NCI-H2107 treated with DMSO at 0.1 percent for 48 hours (cell line): ENCODE measurements at regions not wholly inside any gene's neighbourhood (a gene's known extent, or its start where the extent isn't known, plus 50 kb on each side); places are given as distances from the start of the nearest gene placed in this dataset.
"Not testable (repeated sequence)": the region's sequence is repeated elsewhere in the genome, so short reads cannot be mapped to it uniquely, and the experiment has no call there.

Source experiments
- DNase-seq: peaks from one replicate; lab custom pipeline; 2025; ENCODE audit not compliant: unreplicated experiment; lab: John Stamatoyannopoulos, UW

DNA sequence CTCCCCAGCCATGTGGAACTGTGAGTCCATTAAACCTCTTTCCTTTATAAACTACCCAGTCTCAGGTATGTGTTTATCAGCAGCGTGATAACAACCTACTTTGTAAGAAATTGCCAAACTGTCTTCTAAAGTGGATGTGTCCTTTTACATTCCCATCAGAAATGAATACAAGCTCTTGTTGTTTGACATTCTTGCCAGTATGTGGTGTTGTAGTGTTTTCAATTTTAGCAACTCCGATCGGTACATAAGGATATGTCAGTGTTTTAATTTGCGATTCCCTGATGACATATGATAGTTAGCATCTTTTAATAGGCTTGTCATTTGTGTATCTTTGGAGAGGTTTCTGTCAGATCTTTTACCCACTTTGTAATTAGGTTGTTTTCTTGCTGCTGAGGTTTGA is 1156.3 kb upstream of the CRIM1 start:
- no peak for DNase-seq

DNA sequence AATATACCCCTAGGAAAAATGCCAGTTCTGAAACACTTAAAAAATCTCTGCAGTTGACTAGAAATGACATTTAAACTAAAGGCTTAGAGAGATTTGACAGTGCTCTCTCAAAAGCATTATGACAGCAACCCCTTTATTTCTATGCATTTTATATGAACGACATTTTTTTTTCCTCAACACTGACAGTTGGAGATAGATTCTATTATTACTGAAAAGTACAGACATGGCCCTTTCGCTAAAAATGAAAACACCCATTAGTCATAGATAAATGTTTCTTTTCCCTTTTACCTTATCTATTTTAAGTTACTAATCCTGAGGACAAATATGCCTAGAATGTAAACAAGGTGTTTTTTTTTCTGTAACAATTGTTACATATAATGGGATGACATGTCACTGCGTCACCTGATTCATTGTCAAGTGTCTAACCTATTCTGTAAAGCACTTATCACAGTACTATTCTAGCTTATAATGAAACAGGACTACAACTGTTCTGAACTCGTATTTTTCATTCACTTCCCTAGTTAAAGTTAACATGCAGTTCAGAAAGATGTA is 1169.6 kb upstream of the CRIM1 start:
- DNase-seq = no peak

DNA sequence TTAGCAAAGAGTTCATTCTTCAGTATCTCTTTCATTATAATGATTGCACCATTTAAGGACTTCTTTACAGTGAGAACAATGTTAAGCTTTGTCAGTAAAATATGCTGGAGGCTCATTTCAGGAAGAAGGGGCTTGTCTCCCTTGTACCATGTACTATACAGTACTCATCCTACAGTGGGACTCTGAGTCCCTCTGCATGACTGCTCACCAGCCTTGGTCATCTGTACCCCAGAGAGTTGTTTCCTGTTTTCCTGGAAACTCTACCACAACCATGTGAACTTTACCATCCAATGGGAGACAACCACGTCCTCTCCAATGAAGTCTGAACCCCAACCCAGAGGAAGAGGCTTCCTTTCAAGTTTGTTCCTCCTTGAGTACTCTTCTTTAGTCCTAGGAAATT is 1171.1 kb upstream of the CRIM1 start:
- no peak for DNase-seq

DNA sequence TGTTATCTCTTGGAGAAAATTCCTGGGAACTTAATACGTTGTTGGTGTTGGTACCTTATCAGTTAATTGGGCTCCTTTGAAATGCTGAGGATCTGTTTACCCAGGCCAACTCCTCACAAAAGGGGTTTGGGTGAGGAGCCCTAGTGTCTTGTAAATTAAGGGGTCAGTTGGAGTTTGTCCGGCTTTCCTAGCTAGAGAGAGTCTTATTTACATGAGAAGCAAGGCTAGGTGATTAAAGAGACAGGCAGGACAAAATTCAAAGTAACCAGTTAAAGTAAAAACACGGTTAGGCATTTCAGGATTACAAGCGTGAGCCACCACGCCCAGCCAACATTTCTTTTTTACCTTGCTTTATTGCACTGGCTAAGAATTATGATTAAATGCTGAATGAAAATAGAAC is 1178.9 kb upstream of the CRIM1 start:
- not testable (repeated sequence) for DNase-seq

DNA sequence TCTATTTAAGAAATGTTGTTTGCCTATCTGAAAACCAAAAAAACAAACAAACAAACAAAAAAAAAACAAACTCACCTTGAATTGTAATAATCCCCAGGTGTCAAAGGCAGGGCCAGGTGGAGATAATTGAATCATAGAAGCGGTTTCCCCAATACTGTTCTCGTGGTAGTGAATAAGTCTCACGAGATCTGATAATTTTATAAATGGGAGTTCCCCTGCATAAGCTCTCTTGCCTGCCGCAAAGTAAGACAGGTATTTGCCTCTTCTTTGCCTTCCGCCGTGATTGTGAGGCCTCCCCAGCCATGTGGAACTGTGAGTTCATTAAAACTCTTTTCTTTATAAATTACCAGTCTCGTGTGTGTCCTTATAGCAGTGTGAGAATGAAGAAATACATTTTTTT is 1180.7 kb upstream of the CRIM1 start:
- no peak for DNase-seq

DNA sequence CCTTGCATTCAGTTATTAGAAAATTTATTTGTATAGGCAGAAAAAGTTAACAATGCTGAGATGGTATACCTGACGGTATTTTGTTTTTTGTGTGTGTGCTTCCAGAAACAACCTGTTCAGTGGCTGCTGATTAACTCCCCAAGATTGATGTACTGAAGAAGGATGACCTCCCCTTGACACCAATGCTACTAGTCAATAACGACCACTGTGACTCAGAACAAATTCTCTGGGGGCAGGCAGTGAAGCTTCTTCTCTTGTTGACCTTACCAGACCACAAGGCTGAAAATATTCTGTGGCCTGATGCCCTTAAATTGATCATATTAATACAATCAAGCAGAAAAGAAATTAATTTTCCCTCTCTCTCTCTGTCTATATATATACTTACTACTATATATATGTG is 1182.9 kb upstream of the CRIM1 start:
- no peak for DNase-seq

DNA sequence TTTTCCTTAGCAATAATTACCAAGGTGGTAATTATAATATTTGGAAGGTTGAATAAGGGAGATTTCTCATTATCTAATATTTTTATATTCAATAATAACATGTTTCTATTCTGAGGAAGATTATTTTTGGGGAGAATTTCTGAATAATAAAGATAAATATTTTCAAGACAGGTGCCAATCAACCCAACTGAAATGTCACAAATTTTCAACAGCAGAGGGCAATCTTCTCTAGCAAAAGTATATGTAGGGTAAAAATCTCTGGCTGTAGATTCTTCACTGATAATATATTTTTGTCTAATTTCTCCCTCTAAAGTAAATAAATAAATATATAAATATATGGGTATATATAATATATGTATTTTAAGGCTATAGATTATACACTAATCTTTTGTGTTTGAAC is 1187.2 kb upstream of the CRIM1 start:
- no peak for DNase-seq

DNA sequence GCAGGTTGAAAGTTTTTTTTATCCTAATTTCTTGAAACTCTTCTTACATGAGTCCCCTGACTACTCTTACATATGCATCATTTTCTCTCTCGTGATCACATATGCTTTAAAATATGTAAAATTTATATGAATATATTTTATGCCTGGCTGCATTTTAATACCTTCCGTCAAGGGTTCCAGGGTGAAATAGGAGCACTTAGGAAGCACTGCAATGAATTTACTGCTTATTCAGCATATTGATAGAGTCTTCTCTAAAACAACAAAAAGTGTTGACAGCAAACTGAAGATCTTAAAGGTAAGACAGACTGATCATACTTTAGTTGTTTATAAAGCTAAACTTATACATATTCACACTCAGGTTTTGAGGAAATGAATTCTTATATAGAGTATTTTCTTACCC is 1191.6 kb upstream of the CRIM1 start:
- DNase-seq = no peak

DNA sequence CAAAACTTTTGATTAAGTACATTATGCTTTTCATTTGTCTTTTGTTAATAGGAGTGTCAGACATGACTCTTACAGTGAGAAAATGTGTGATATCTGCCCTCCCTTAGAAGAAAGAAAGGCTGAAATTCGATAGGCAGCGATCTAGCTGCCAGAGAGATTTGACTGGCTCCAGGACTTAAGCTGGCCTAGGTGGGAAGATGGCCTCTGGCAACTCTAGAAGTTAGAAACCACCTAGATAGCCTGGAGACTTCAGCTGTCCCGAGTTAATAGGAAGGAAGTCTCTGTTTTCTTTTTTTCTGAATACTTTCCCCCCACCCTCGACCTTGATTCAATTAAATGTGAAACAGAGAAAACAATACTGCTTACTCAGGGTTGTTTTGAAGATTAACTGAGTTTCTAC is 1194.7 kb upstream of the CRIM1 start:
- DNase-seq = no peak

DNA sequence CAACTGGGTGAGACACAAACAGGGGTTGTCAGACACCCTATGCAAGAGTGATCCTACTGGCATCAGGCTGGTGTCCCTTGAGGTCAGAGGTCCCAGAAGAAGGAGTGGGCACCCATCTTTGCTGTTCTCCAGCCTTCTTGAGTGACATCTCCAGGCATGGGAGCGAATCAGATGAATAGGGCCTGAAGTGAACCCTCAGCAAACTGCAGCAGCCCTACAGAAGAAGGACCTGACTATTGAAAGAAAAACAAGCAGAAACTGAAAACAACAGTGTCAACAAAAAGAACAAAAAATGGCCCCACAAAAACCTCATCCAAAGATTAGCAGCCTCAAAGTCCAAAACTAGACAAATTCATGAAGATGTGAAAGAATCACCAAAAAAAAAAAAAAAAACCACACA is 1229.7 kb upstream of the CRIM1 start:
- DNase-seq = no peak

DNA sequence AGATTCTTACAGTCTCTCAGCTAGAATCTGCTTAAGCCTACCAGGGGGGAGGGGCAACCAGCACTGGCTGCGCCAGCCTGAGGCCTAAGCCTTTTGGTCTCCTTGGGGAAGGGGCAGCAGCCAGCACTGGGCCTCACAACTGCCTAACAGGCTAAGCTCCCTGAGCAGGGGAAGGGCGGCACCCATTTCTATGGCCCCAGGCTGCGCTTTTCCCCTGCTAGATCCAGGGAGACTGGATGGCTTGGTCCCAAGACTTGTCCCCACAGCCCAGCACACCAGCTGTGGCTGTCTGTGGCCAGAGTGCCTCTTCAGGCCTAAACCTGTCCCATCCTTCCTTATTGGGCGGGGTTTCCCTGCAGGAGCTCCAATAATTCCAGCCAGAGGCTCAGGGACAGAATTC is 1230.3 kb upstream of the CRIM1 start:
- DNase-seq = no peak

DNA sequence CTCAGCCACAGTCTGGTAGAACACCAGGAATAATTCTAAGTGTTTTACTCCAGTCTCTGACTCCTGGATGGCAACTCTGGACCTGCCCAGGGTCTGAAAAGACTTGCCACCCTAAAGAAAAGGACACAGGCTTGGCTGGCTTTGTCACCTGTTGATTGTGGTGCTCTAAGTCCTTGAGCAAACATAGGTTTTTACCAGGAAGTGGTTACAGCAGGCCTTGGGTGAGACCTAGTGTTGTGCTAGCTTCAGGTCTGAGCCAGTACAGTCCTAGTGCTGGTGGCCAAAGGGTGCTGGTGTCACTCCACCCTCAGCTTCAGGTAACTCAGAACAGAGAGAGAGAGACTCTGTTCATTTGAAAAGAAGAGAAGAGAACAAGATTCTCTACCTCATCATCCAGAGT is 1239.4 kb upstream of the CRIM1 start:
- no peak for DNase-seq

DNA sequence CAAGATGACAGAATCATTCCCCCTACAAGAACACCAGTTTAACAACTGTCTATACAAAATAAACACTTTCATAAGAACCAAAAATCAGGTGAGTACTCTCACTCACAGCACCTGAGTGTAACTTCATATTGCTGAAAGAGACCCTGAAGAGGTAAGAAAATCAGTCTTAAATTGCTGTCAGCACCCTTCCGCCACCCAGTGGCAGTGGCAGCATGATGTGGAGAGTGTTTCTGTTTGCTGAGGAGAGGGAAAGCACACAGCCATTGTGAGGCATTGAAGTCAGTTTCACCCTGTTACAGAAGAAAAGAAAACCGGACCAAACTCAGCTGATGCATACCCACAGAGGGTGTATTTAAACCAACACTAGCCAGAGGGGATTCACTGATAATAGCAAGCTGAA is 1240.8 kb upstream of the CRIM1 start:
- DNase-seq = no peak

DNA sequence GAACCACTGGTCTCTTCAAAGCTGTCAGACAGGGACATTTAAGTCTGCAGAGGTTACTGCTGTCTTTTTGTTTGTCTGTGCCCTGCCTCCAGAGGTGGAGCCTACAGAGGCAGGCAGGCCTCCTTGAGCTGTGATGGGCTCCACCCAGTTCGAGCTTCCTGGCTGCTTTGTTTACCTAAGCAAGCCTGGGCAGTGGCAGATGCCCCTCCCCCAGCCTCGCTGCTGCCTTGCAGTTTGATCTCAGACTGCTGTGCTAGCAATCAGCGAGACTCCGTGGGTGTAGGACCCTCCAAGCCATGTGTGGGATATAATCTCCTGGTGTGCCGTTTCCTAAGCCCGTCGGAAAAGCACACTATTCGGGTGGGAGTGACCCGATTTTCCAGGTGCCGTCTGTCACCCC is 1243.2 kb upstream of the CRIM1 start:
- DNase-seq = not testable (repeated sequence)

DNA sequence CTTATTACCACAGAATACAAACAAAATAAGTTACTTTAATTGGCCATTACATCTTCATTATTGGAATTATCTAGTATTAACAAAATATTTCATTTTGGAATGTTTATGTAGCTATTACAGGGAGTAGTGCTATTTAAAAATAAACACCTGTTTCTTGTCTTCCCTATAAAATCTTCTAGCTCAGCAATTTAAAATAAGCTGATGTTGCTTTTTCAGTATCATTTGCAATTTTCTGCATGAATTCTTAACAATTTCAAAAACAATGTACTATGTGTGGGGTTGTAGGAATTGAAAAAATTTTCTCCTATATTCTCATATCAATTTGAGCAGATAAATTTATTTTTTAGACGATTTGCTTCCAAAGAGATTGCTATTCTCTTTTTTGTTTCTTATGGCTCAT is 1251.3 kb upstream of the CRIM1 start:
- DNase-seq = no peak

DNA sequence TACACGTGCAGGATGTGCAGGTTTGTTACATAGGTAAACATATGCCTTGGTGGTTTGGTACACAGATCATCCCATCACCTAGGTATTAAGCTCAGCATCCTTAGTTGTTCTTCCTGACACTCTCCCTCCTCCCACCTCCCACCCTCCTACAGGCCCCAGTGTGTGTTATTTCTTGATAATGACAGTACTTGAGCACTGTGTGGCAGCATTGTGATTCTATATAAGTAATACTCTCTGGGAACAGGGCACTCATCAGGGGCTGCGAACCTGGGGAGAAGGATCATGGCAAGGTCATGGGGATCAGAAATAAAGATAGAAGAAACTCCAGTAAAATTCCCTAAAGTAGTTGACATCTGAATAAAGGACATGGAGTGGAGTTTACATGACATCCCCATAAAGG is 1256.2 kb upstream of the CRIM1 start:
- no peak for DNase-seq

DNA sequence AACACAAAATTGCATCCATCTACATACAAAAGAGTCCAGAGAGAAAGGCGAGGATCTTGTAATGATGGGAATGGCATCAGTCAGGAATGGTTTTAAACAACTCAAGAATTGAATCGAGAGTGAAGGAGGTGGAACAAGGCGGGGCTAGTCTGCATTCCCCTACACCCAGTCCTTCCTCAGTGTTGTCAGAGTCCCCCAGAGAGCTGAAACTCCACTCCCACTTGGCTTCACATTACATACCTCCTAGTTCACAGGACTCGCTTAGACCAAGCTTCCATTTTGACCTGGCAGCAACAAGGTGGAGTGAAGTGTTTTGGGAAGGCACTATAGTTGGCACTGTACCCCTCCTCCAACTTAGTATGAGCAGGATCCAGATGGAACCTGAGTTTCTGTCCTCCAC is 1273.5 kb upstream of the CRIM1 start:
- no peak for DNase-seq

DNA sequence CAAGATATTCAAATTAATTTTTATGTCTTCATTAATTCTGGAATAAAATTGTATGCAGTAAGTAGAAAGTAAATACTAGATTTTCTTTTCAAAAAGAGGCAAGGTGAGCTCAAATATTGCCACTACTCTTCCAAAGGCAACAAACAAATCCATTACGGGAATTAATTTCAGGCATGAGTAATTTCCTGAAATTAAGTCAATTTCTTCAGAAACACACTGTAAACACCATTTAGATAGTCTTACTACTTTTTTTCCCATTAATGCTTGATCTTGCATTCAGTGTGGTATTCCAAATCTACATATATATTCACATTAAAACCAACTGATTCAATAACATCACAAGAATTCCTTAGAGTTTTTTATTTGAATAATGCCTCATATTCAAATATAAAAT is 1274.0 kb upstream of the CRIM1 start:
- no peak for DNase-seq

DNA sequence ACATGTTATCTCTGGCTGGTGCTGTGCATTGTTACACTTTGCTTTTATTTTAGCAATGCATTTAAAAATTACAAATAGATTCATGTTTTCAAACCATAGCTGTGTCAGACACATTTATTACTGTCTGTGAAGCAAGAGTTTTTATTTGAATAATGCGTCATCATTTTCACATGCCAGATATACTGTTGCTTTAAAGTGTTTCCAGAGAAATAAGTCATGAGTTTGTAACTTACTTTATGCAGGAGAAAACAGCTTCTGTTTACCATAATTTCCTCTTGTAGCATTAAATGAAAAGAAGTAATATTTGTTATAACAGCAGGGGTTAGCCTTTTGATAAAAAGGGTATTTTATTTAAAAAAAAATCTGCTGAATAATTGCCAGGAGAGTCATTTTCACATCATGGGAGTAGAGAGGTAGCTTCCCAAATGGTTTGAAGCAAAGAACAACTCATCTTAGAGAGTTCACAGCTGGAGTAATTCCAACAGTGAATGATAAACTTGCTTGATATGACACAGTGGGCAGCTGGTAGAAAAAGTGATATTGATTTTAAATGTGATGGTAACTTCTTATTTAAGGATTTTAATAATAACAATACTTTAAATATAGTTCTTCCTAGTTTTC is 1274.5 kb upstream of the CRIM1 start:
- DNase-seq = no peak

DNA sequence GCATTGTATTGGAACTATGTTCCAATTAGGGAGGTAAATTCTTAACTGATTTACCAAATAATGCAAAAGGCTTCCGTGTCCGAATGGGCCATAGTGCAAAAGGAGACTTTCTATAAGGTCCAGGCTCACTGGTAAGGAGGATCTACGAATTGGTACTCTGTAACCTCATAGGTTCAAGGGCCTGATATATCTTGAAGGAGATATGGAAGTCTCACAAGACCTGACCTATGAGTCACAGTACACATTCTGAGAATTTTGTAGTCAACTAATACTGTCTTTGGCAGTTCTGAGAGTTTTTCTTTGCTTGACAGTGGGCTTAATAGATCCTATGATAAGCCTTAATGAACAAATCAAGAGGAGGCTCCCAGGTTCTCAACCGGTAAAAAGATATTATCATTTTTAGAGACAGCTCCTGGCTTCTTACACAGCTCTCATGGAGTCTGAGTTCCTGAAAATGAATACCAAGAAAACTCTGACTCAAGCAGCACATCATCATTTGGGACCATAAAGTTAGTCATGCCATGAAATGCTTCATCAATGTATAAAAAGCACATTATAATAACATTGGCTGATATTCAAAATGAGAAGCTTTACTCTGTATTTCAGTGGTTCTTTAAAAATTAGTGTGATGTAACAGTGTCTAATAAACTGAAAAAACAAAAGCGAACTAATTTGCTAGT is 1275.2 kb upstream of the CRIM1 start:
- DNase-seq = no peak

DNA sequence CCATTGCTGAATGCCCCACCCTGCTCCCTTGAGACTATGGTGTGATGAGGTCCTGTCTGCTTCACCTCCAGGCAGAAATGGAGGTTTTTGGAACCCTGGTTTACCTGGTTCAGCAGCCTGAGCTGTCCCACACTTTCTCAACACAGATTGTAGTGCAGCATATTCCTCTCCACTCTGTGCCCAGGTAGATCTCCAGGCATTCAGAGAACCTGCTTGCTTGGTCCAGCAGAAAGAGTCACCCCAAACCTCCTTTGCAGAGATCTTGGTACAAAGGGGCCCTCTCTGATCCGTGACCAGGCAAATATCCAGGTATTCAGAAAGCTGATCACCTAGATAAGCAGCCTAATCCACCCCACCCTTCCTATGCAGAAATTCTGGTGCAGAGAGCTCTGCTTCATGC is 1288.2 kb upstream of the CRIM1 start:
- no peak for DNase-seq

DNA sequence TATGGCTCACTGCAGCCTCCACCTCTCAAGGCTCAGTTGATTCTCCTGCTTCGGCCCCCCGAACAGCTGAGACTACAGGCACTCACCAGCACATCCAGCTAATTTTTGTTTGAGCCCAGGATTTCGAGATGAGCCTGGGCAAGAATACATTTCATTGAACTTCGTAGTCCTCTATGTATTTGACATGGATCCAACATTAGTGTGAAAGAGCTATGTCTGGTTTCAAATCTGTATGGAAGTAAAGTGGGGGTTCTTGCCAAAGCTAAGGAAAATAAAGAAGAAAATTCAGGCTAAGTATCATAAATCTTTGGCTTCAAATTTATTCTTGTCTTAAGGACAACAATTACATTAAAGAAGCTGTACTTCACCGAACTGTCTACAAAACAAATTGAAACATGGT is 1291.7 kb upstream of the CRIM1 start:
- no peak for DNase-seq

DNA sequence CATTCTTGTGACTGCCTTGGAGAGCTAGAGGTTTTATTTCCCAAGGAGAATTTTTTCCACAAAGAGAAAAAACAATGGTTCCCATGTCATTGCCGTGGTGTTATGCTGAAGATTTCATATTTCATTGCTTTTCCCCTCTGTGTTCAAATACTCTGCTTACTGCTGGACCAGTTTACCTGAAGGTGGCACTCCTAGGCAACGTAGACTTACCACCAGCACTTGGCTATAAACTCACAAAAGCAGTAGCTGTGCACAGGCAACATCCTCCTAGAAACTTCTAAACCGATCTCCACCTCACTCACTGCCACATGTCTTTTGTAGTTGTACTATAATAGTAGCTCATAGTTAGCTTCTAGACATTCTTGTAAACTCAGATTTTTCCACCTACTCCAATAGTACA is 1319.7 kb upstream of the CRIM1 start:
- DNase-seq = no peak
